Thoracic aorta (tissue), 2 donors: ENCODE measurements at regions not wholly inside any gene's neighbourhood (a gene's known extent, or its start where the extent isn't known, plus 50 kb on each side); places are given as distances from the start of the nearest gene placed in this dataset.

Experiments
- ATAC-seq: fragments of 150-250 bp; one replicate; pipeline ENCODE4 v1.8.0; 2017; ENCODE audit warnings: low read depth; ENCODE audit not compliant: insufficient number of reproducible peaks, low FRiP score
- DNase-seq: peaks from one replicate; pipeline ENCODE4 v3.0.0-alpha.2; 2020; ENCODE audit warnings: low spot score
- H3K27ac ChIP-seq, 2 donors: fragments of 200-600 bp; sonication (generic); 1 replicate in 1 of 2; 2 replicates in 1 of 2; pipeline ENCODE4 v1.5.1; 2016; ENCODE audit warnings: mild to moderate bottlenecking in 2 of 2, moderate library complexity in 2 of 2
- H3K27me3 ChIP-seq: fragments of 200-600 bp; sonication (generic); replicated peaks from 2 replicates; pipeline ENCODE4 v1.6.0; 2016; ENCODE audit warnings: mild to moderate bottlenecking; ENCODE audit not compliant: insufficient read depth
- H3K36me3 ChIP-seq: fragments of 200-600 bp; sonication (generic); one replicate; pipeline ENCODE4 v1.5.1; 2016
- H3K4me1 ChIP-seq, 2 donors: fragments of 200-600 bp; sonication (generic); 1 replicate in 1 of 2; 2 replicates in 1 of 2; pipeline versions ENCODE4 v1.5.1 to v1.6.0; 2016; ENCODE audit warnings: low read depth in 2 of 2, mild to moderate bottlenecking in 1 of 2; ENCODE audit not compliant: control insufficient read depth in 1 of 2
- H3K4me3 ChIP-seq: fragments of 200-600 bp; sonication (generic); 2 replicates; pipeline ENCODE4 v1.5.1; 2016; ENCODE audit warnings: mild to moderate bottlenecking
- H3K9me3 ChIP-seq: fragments of 200-600 bp; sonication (generic); 2 replicates; pipeline ENCODE4 v1.5.1; 2016
- TF ChIP-seq, protein P1 (sequence below): fragments of 200-600 bp; sonication (generic); IDR thresholded peaks from one replicate; pipeline ENCODE4 v1.5.1; 2019; ENCODE audit warnings: antibody characterized with exemption

DNA sequence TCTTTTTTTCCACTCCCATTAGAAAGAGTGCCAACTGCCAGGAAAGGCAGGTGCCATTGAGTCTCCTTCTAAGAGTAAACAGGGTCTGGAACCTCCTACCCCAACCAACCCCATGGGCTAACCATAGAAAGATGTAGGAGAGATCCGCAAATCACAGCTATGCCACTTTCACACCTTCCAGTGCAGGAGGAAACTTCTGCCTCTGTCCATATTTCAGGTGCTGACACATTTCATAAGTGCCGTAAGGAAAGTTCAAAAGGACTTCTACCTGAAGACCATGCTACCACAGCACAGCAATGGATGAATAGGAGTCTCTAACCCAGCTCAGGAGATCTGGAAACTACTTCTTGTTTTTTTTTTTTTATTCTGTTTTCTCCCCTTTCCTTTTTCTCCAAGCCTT lies 145.8 kb downstream of the FBXO8 start:
- Histone ChIP-seq H3K27ac (no peak overlapping the region), H3K36me3 (no peaks in the 10 kb centered on the region), H3K9me3 (no peaks in the 10 kb centered on the region), H3K4me3 (no peak overlapping the region), H3K27me3 (no peaks in the 10 kb centered on the region), H3K4me1 (no peaks in the 10 kb centered on the region)
- DNase-seq (no peak), ATAC-seq (no peak)
- TF ChIP-seq, protein P1, sequence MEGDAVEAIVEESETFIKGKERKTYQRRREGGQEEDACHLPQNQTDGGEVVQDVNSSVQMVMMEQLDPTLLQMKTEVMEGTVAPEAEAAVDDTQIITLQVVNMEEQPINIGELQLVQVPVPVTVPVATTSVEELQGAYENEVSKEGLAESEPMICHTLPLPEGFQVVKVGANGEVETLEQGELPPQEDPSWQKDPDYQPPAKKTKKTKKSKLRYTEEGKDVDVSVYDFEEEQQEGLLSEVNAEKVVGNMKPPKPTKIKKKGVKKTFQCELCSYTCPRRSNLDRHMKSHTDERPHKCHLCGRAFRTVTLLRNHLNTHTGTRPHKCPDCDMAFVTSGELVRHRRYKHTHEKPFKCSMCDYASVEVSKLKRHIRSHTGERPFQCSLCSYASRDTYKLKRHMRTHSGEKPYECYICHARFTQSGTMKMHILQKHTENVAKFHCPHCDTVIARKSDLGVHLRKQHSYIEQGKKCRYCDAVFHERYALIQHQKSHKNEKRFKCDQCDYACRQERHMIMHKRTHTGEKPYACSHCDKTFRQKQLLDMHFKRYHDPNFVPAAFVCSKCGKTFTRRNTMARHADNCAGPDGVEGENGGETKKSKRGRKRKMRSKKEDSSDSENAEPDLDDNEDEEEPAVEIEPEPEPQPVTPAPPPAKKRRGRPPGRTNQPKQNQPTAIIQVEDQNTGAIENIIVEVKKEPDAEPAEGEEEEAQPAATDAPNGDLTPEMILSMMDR = no peak

DNA sequence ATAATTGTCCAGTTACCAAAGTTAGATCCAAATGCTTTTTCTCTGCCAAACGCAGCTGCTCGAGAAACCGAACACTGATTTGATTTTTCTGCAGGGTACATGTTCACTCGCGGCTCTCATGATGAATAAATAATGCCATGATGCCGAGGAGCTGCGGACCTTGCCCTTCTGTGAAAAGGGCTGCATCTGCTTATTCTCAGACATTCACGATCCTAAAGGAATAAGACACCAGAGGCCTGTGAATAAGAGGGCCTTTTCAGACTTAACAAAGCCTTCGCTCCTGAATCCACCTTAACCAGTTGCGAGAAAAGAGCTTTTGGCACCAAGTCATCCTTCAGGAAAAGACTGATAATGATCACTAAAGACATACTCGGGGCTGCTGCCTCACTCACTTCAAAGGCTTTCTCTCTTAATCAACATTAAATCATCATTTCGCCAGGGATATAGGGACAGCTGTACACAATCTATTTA lies 147.5 kb downstream of the FBXO8 start:
- DNase-seq = no peak
- ATAC-seq = no peak
- Histone ChIP-seq H3K4me3 (peak overlapping the region; percentile 48), H3K36me3 (no peaks in the 10 kb centered on the region), H3K9me3 (no peaks in the 10 kb centered on the region), H3K27me3 (no peaks in the 10 kb centered on the region), H3K4me1 (no peaks in the 10 kb centered on the region), H3K27ac (no peak overlapping the region)
- TF ChIP-seq, protein P1 = no peak

DNA sequence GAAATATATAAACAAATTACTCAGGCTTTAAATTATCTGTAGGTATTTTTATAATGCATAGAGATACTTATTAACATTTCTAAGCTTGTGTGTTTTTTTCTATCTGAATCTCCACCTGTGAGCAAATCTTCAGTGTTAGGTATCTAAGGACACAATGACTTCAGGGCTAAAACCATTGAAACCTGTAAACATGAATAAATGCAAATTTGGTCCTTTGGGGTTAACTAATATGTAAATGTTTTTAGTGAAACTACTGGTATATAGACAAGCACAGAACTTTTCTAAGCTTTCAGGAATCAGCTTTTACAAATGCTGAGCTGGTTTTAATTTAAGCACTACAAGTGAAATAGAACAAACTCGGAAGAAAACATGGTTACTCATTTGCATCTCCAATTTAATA lies 147.9 kb downstream of the FBXO8 start:
- H3K9me3 ChIP-seq = no peaks in the 10 kb centered on the region
- H3K27me3 ChIP-seq = no peaks in the 10 kb centered on the region
- no peaks in the 10 kb centered on the region for H3K36me3 ChIP-seq
- TF ChIP-seq, protein P1 = no peak
- DNase-seq (no peak), ATAC-seq (no peak)
- H3K4me1 ChIP-seq = no peaks in the 10 kb centered on the region
- no peak overlapping the region for H3K27ac ChIP-seq
- peak overlapping the region; percentile 48 for H3K4me3 ChIP-seq

DNA sequence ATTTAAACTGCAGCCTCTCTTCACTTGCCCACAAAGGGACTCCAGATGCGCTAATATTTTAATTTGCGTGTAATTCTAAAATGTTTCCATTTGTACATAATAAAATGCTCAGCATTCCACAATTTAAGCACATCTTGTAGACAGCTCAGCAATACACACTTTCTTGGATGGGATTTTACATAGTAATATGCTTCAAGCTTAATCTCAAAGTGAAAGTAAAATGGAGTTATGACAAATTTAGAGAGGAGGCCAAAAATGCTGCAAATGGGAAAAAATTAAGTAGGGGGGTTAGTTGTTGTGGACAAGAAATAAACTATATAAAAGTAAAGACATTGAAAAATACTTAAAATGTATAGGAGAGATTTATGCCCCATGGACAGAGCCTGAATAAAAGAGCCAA lies 149.1 kb downstream of the FBXO8 start:
- H3K27ac ChIP-seq = no peak overlapping the region
- no peaks in the 10 kb centered on the region for H3K4me1 ChIP-seq
- peak overlapping the region; percentile 18 for H3K4me3 ChIP-seq
- H3K36me3 ChIP-seq = no peaks in the 10 kb centered on the region
- TF ChIP-seq, protein P1 = no peak
- no peak for DNase-seq
- H3K9me3 ChIP-seq = no peaks in the 10 kb centered on the region
- no peak for ATAC-seq
- no peaks in the 10 kb centered on the region for H3K27me3 ChIP-seq

DNA sequence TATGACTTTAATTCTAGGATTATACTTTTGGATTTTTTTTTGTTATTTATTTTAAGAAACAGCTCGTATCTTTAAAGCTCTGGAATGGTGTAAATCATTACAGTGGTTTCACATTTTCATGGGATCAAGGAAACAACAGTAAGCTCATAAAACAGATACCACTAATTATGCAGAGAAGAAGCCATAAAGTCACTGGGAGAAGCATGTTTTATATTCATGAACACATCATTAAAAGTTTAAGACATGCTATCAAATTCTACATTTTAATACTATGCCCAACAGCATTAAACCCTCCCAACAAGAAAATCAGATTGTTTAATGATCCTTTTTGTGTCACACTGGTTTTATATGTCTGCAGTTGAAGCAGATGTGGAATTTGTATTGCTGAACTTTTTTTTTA lies 149.9 kb downstream of the FBXO8 start:
- H3K36me3 ChIP-seq = no peaks in the 10 kb centered on the region
- ATAC-seq (no peak), DNase-seq (no peak)
- no peaks in the 10 kb centered on the region for H3K27me3 ChIP-seq
- no peaks in the 10 kb centered on the region for H3K4me1 ChIP-seq
- TF ChIP-seq, protein P1 = no peak
- no peaks in the 10 kb centered on the region for H3K9me3 ChIP-seq
- no peak overlapping the region for H3K27ac ChIP-seq
- no peak overlapping the region for H3K4me3 ChIP-seq
